ENCODE measurements at regions not wholly inside any gene's neighbourhood (a gene's known extent, or its start where the extent isn't known, plus 50 kb on each side); places are given as distances from the start of the nearest gene placed in this dataset.

DNA sequence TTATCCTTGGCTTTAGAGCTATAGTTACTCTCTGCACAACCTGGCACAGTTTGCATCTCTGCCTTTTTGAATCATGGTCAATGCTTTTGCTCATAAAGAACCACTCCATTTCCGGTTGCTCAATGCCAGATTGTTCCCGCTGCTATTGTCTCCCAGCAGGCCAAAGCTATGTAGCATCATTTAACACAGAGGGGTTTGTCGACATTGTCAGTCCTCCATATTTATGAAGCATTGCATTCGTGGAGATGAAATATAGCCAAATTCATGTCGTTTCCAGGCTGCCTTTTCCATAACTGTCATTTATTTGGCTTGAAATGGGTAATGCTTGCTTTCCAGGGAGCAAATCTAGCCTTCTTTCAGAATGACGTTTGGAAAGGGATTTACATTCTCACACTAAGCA lies 598.8 kb downstream of the EPHA7 start:
- H3K27me3 ChIP-seq (ENCODE audit: control insufficient read depth, insufficient read depth, low read length) = no peaks in the 10 kb centered on the region
- H3K9me3 ChIP-seq (ENCODE audit: control insufficient read depth, insufficient read depth, low read length) = no peaks in the 10 kb centered on the region
- peak in 4 of 6 donors; percentile 1 to 93 (median 22) for DNase-seq (ENCODE audit: low read depth in 4 of 6, low spot score in 6 of 6)
- H3K4me3 ChIP-seq (ENCODE audit: low read depth, low read length) = no peak overlapping the region
- 73% methylated on average over 3 of the region's 6 CpGs for WGBS (ENCODE audit: insufficient coverage)
- H3K4me1 ChIP-seq (ENCODE audit: control insufficient read depth, insufficient read depth, low read length) = no peaks in the 10 kb centered on the region
- H3K27ac ChIP-seq (ENCODE audit: low read depth, low read length) = no peak overlapping the region
- no peaks in the 10 kb centered on the region for H3K36me3 ChIP-seq (ENCODE audit: control insufficient read depth, insufficient read depth, low read length)

DNA sequence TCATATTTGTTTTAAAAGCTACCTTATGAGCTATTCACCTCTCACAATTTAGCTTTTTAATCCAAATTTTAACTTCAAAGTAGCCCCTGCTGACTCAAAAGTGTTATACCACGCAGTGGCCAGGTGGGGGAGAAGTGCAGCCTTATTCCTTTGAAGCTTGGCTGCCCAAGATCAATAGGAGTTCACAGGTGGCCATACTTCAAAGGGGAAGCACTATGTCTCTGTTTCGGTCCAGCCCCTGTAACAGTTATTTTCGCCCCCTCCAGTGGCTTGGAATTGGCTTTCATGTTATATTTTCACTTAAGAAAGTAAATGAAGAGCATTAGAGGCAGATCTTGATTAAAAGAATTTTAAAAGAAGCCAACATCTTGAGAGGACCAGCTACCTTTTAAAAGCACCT lies 608.4 kb downstream of the EPHA7 start:
- Histone ChIP-seq H3K9me3 (ENCODE audit: control insufficient read depth, insufficient read depth, low read length) (no peaks in the 10 kb centered on the region), H3K4me3 (ENCODE audit: low read depth, low read length) (no peak overlapping the region), H3K27me3 (ENCODE audit: control insufficient read depth, insufficient read depth, low read length) (no peaks in the 10 kb centered on the region), H3K27ac (ENCODE audit: low read depth, low read length) (no peak overlapping the region), H3K36me3 (ENCODE audit: control insufficient read depth, insufficient read depth, low read length) (no peaks in the 10 kb centered on the region), H3K4me1 (ENCODE audit: control insufficient read depth, insufficient read depth, low read length) (no peaks in the 10 kb centered on the region)
- WGBS (ENCODE audit: insufficient coverage) = 0% methylated on average over 1 of the region's 3 CpGs
- DNase-seq (ENCODE audit: low read depth in 4 of 6, low spot score in 6 of 6) = peak in 3 of 6 donors; percentile 9 to 49 (median 39)

GRCh38 chr6:92806254-92806653 lies 613.1 kb downstream of the EPHA7 start:
- Histone ChIP-seq H3K4me3 (ENCODE audit: low read depth, low read length) (no peak overlapping the region), H3K4me1 (ENCODE audit: control insufficient read depth, insufficient read depth, low read length) (no peaks in the 10 kb centered on the region), H3K27ac (ENCODE audit: low read depth, low read length) (no peak overlapping the region), H3K9me3 (ENCODE audit: control insufficient read depth, insufficient read depth, low read length) (no peaks in the 10 kb centered on the region), H3K36me3 (ENCODE audit: control insufficient read depth, insufficient read depth, low read length) (no peaks in the 10 kb centered on the region), H3K27me3 (ENCODE audit: control insufficient read depth, insufficient read depth, low read length) (no peaks in the 10 kb centered on the region)
- DNase-seq (ENCODE audit: low read depth in 4 of 6, low spot score in 6 of 6) = no peak
- WGBS (ENCODE audit: insufficient coverage) = no CpG with 5 or more reads among the region's 2 CpGs

DNA sequence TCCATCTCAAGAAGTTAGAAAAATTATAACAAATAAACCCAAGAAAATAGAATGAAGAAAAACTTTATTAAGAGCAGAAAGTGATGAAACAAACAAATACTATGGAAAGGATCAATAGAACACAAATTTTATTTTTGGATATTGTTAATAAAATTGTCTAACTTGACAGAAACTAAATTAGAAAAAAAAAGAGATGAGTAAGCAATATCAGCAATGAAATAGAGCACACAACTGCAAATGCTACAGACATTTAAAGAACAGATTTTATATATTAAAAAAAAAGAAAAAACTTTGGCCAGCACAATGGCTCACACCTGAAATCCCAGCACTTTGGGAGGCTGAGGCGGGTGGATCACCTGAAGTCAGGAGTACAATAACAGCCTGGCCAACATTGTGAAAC lies 628.0 kb downstream of the EPHA7 start:
- DNase-seq (ENCODE audit: low read depth in 4 of 6, low spot score in 6 of 6) = no peak
- H3K27me3 ChIP-seq (ENCODE audit: control insufficient read depth, insufficient read depth, low read length) = no peaks in the 10 kb centered on the region

DNA sequence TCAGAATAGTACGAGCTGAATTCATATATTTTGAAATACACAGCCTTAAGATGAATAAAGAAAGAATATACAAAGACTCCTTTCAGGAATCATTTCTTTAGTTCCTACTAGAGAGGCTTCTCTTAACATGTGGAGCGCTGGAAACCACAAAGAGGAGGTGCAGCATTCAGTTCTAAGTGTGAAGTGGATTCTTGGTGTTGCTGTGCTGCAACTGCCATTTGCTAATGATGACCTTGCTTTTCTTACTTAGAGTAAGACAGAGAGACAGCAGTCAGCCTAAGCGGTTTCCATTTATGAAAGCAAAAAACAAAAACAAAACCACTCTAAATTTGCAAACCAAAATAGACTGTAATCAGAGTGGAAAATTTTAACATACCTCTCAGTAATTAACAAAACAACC lies 629.0 kb downstream of the EPHA7 start:
- no peak overlapping the region for H3K27ac ChIP-seq (ENCODE audit: low read depth, low read length)
- peak in 1 of 6 donors; percentile 4 for DNase-seq (ENCODE audit: low read depth in 4 of 6, low spot score in 6 of 6)
- H3K4me1 ChIP-seq (ENCODE audit: control insufficient read depth, insufficient read depth, low read length) = no peaks in the 10 kb centered on the region
- H3K27me3 ChIP-seq (ENCODE audit: control insufficient read depth, insufficient read depth, low read length) = no peaks in the 10 kb centered on the region
- WGBS (ENCODE audit: insufficient coverage) = 0% methylated on average over 1 of the region's 3 CpGs
- no peak overlapping the region for H3K4me3 ChIP-seq (ENCODE audit: low read depth, low read length)
- H3K36me3 ChIP-seq (ENCODE audit: control insufficient read depth, insufficient read depth, low read length) = no peaks in the 10 kb centered on the region
- H3K9me3 ChIP-seq (ENCODE audit: control insufficient read depth, insufficient read depth, low read length) = no peaks in the 10 kb centered on the region

More for the DNA sequence above, 628.0 kb downstream of the EPHA7 start:
- no peaks in the 10 kb centered on the region for H3K9me3 ChIP-seq (ENCODE audit: control insufficient read depth, insufficient read depth, low read length)
- no peak overlapping the region for H3K4me3 ChIP-seq (ENCODE audit: low read depth, low read length)
- H3K36me3 ChIP-seq (ENCODE audit: control insufficient read depth, insufficient read depth, low read length) = no peaks in the 10 kb centered on the region
- no peaks in the 10 kb centered on the region for H3K4me1 ChIP-seq (ENCODE audit: control insufficient read depth, insufficient read depth, low read length)
- H3K27ac ChIP-seq (ENCODE audit: low read depth, low read length) = no peak overlapping the region
- WGBS (ENCODE audit: insufficient coverage) = no CpG with 5 or more reads among the region's 1 CpG

DNA sequence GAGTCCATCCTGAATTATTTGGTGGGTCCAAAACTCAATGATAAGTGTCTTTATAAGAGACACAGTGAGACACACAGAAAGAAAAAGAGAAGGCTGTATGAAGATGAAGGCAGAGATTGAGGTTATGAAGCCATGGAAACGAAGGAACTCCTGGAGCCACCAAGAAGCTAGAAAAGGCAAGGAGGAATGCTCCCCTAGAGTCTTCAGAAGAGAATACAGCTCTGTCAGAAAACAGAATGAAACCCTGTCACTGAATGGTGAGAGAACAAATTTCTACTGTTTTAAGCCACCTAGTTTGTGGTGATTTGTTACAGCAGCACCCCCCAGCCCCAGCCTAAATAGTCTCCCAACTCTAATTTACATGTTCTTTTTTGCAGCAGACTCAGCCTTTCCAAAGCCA lies 635.1 kb downstream of the EPHA7 start:
- H3K27ac ChIP-seq (ENCODE audit: low read depth, low read length) = no peak overlapping the region
- H3K27me3 ChIP-seq (ENCODE audit: control insufficient read depth, insufficient read depth, low read length) = no peaks in the 10 kb centered on the region
- H3K36me3 ChIP-seq (ENCODE audit: control insufficient read depth, insufficient read depth, low read length) = no peaks in the 10 kb centered on the region
- no peak for DNase-seq (ENCODE audit: low read depth in 4 of 6, low spot score in 6 of 6)
- H3K9me3 ChIP-seq (ENCODE audit: control insufficient read depth, insufficient read depth, low read length) = no peaks in the 10 kb centered on the region
- WGBS (ENCODE audit: insufficient coverage) = 50% methylated on average over 1 of the region's 1 CpG
- H3K4me3 ChIP-seq (ENCODE audit: low read depth, low read length) = no peak overlapping the region
- H3K4me1 ChIP-seq (ENCODE audit: control insufficient read depth, insufficient read depth, low read length) = no peaks in the 10 kb centered on the region

- 25% methylated on average over 1 of the region's 1 CpG for WGBS (ENCODE audit: insufficient coverage)
- H3K27me3 ChIP-seq (ENCODE audit: control insufficient read depth, insufficient read depth, low read length) = no peaks in the 10 kb centered on the region
- no peaks in the 10 kb centered on the region for H3K4me1 ChIP-seq (ENCODE audit: control insufficient read depth, insufficient read depth, low read length)
- H3K27ac ChIP-seq (ENCODE audit: low read depth, low read length) = no peak overlapping the region
- peak in 4 of 6 donors; percentile 36 to 86 (median 56) for DNase-seq (ENCODE audit: low read depth in 4 of 6, low spot score in 6 of 6)
- no peaks in the 10 kb centered on the region for H3K9me3 ChIP-seq (ENCODE audit: control insufficient read depth, insufficient read depth, low read length)
- no peaks in the 10 kb centered on the region for H3K36me3 ChIP-seq (ENCODE audit: control insufficient read depth, insufficient read depth, low read length)
- H3K4me3 ChIP-seq (ENCODE audit: low read depth, low read length) = no peak overlapping the region
Measured at GRCh38 chr6:92779746-92780145, 639.6 kb downstream of the EPHA7 start.

DNA sequence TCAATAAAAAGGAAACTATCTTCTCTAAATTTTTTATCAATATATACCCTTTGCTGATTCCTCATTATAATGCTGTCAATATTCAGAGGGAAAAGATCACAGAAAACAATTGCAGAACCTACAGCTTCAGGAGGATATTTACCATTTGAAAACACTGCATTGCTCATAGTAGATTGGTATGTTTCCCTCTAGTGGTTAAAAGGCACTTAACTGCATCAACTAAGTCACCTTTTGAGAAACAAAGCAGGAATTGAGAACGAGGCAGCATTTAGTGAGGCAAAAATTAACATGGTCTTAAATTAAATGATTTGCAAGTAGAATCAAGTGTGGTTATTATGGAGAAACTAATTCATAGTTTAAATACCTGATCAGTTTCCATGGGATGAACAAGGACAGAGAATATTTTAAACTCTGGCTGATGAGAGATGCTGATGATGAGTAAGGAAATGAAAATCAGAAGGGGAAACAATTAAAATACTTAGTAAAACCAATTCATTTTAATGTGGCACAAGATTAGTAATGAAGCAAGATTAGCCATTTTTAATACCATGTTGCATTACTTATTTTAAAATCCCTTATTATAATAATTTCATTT lies 642.1 kb downstream of the EPHA7 start:
- Histone ChIP-seq H3K27me3 (ENCODE audit: control insufficient read depth, insufficient read depth, low read length) (no peaks in the 10 kb centered on the region), H3K4me3 (ENCODE audit: low read depth, low read length) (no peak overlapping the region), H3K9me3 (ENCODE audit: control insufficient read depth, insufficient read depth, low read length) (no peaks in the 10 kb centered on the region), H3K4me1 (ENCODE audit: control insufficient read depth, insufficient read depth, low read length) (no peaks in the 10 kb centered on the region), H3K36me3 (ENCODE audit: control insufficient read depth, insufficient read depth, low read length) (no peaks in the 10 kb centered on the region), H3K27ac (ENCODE audit: low read depth, low read length) (no peak overlapping the region)
- 0% methylated on average over 1 of the region's 1 CpG for WGBS (ENCODE audit: insufficient coverage)
- peak in 4 of 6 donors; percentile 22 to 92 (median 58) for DNase-seq (ENCODE audit: low read depth in 4 of 6, low spot score in 6 of 6)

- H3K27me3 ChIP-seq (ENCODE audit: control insufficient read depth, insufficient read depth, low read length) = no peaks in the 10 kb centered on the region
- no peaks in the 10 kb centered on the region for H3K4me1 ChIP-seq (ENCODE audit: control insufficient read depth, insufficient read depth, low read length)
- H3K36me3 ChIP-seq (ENCODE audit: control insufficient read depth, insufficient read depth, low read length) = no peaks in the 10 kb centered on the region
- no peaks in the 10 kb centered on the region for H3K9me3 ChIP-seq (ENCODE audit: control insufficient read depth, insufficient read depth, low read length)
- no peak overlapping the region for H3K27ac ChIP-seq (ENCODE audit: low read depth, low read length)
- DNase-seq (ENCODE audit: low read depth in 4 of 6, low spot score in 6 of 6) = no peak
- H3K4me3 ChIP-seq (ENCODE audit: low read depth, low read length) = no peak overlapping the region
- WGBS (ENCODE audit: insufficient coverage) = 97% methylated on average over 4 of the region's 5 CpGs
Measured at GRCh38 chr6:92770540-92770939, 648.8 kb downstream of the EPHA7 start.

GRCh38 chr6:92767101-92767500 lies 652.3 kb downstream of the EPHA7 start:
- Histone ChIP-seq H3K4me1 (ENCODE audit: control insufficient read depth, insufficient read depth, low read length) (no peaks in the 10 kb centered on the region), H3K27ac (ENCODE audit: low read depth, low read length) (no peak overlapping the region), H3K9me3 (ENCODE audit: control insufficient read depth, insufficient read depth, low read length) (no peaks in the 10 kb centered on the region), H3K27me3 (ENCODE audit: control insufficient read depth, insufficient read depth, low read length) (no peaks in the 10 kb centered on the region), H3K4me3 (ENCODE audit: low read depth, low read length) (no peak overlapping the region), H3K36me3 (ENCODE audit: control insufficient read depth, insufficient read depth, low read length) (no peaks in the 10 kb centered on the region)
- WGBS (ENCODE audit: insufficient coverage) = no CpG with 5 or more reads among the region's 1 CpG
- DNase-seq (ENCODE audit: low read depth in 4 of 6, low spot score in 6 of 6) = no peak
